Gastroesophageal sphincter (tissue), 3 donors: ENCODE measurements at regions not wholly inside any gene's neighbourhood (a gene's known extent, or its start where the extent isn't known, plus 50 kb on each side); places are given as distances from the start of the nearest gene placed in this dataset.

ENCODE experiments used
- CTCF ChIP-seq, 4 experiments: fragments of 200-600 bp in 2 of 4; fragments of 450-650 bp in 2 of 4; sonication (generic) in 1 of 4; IDR thresholded peaks; one replicate each; pipeline ENCODE4 v1.5.1; 2017 to 2019; ENCODE audit warnings: antibody characterized with exemption in 4 of 4, mild to moderate bottlenecking in 2 of 4, moderate library complexity in 2 of 4
- POLR2AphosphoS5 ChIP-seq: sonication (generic); formaldehyde crosslinking; IDR thresholded peaks from one replicate; pipeline ENCODE4 v1.6.1; 2017; ENCODE audit warnings: antibody characterized with exemption

- TF ChIP-seq CTCF (IDR thresholded peaks at IDR 0.05), result no peak
- peak; percentile 64 for TF ChIP-seq POLR2AphosphoS5
Observed at GRCh38 chr3:30455840-30456239, 150.6 kb upstream of the TGFBR2 start.
